GM18907 (cell line): ENCODE measurements at regions not wholly inside any gene's neighbourhood (a gene's known extent, or its start where the extent isn't known, plus 50 kb on each side); places are given as distances from the start of the nearest gene placed in this dataset.

Experiments used
- ATAC-seq: cut with Tn5 transposase; IDR thresholded peaks from one replicate; pipeline ENCODE4 v1.9.1; 2021; ENCODE audit warnings: mild to moderate bottlenecking, moderate library complexity; ENCODE audit not compliant: unreplicated experiment

- no peak for ATAC-seq
Measured at GRCh38 chr4:1512738-1513660, 106.8 kb upstream of the NKX1-1 start.

GRCh38 chr4:1512051-1512737 lies 106.0 kb upstream of the NKX1-1 start:
- no peak for ATAC-seq

GRCh38 chr4:1511441-1512041 lies 105.3 kb upstream of the NKX1-1 start:
- ATAC-seq = no peak

- ATAC-seq = no peak
Measured at GRCh38 chr4:1510931-1511330, 104.7 kb upstream of the NKX1-1 start.

- ATAC-seq = no peak
Measured at GRCh38 chr4:1509366-1509765, 103.1 kb upstream of the NKX1-1 start.

- no peak for ATAC-seq
Measured at GRCh38 chr4:1508161-1509160, 102.2 kb upstream of the NKX1-1 start.

- no peak for ATAC-seq
Measured at GRCh38 chr4:1506956-1507721, 100.9 kb upstream of the NKX1-1 start.

GRCh38 chr4:1505511-1506460 lies 99.5 kb upstream of the NKX1-1 start:
- no peak for ATAC-seq

GRCh38 chr4:1504595-1505500 lies 98.6 kb upstream of the NKX1-1 start:
- ATAC-seq = no peak

GRCh38 chr4:1503583-1504471 lies 97.6 kb upstream of the NKX1-1 start:
- ATAC-seq = no peak

GRCh38 chr4:1502976-1503375 lies 96.7 kb upstream of the NKX1-1 start:
- no peak for ATAC-seq

GRCh38 chr4:1502501-1502886 lies 96.3 kb upstream of the NKX1-1 start:
- ATAC-seq = no peak

- no peak for ATAC-seq
Measured at GRCh38 chr4:1501754-1502500, 95.7 kb upstream of the NKX1-1 start.

- ATAC-seq = no peak
Measured at GRCh38 chr4:1500966-1501753, 94.9 kb upstream of the NKX1-1 start.
